ENCODE measurements at regions not wholly inside any gene's neighbourhood (a gene's known extent, or its start where the extent isn't known, plus 50 kb on each side); places are given as distances from the start of the nearest gene placed in this dataset.

GRCh38 chr1:198054510-198054909 is 102.3 kb upstream of the NEK7 start:
- peaks cover 3% of the 10 kb centered on the region for H3K36me3 Mint-ChIP-seq (ENCODE audit: low read depth)
- H3K27me3 Mint-ChIP-seq (ENCODE audit: low read depth): no peaks in the 10 kb centered on the region
- no peak for DNase-seq (ENCODE audit: low spot score)
- no peak for TF ChIP-seq CTCF (IDR thresholded peaks at IDR 0.05)
- H3K4me3 Mint-ChIP-seq (ENCODE audit: unreplicated experiment): no peak overlapping the region
- H3K9me3 Mint-ChIP-seq (ENCODE audit: low read depth): peaks cover 21% of the 10 kb centered on the region
- no peak overlapping the region for H3K27ac Mint-ChIP-seq (ENCODE audit: unreplicated experiment)
- no peaks in the 10 kb centered on the region for H3K4me1 Mint-ChIP-seq (ENCODE audit: low read depth)

GRCh38 chr1:198056255-198056654 is 100.5 kb upstream of the NEK7 start:
- H3K4me3 Mint-ChIP-seq (ENCODE audit: unreplicated experiment): no peak overlapping the region
- no peak overlapping the region for H3K27ac Mint-ChIP-seq (ENCODE audit: unreplicated experiment)
- no peaks in the 10 kb centered on the region for H3K36me3 Mint-ChIP-seq (ENCODE audit: low read depth)
- no peaks in the 10 kb centered on the region for H3K4me1 Mint-ChIP-seq (ENCODE audit: low read depth)
- no peaks in the 10 kb centered on the region for H3K27me3 Mint-ChIP-seq (ENCODE audit: low read depth)
- peak; percentile 66 for DNase-seq (ENCODE audit: low spot score)
- H3K9me3 Mint-ChIP-seq (ENCODE audit: low read depth): peaks cover 7% of the 10 kb centered on the region
- TF ChIP-seq CTCF (IDR thresholded peaks at IDR 0.05): no peak

- no peak overlapping the region for H3K27ac Mint-ChIP-seq (ENCODE audit: unreplicated experiment)
- no peak overlapping the region for H3K4me3 Mint-ChIP-seq (ENCODE audit: unreplicated experiment)
- no peak for DNase-seq (ENCODE audit: low spot score)
- no peaks in the 10 kb centered on the region for H3K27me3 Mint-ChIP-seq (ENCODE audit: low read depth)
- H3K9me3 Mint-ChIP-seq (ENCODE audit: low read depth): no peaks in the 10 kb centered on the region
- H3K36me3 Mint-ChIP-seq (ENCODE audit: low read depth): no peaks in the 10 kb centered on the region
- no peak for TF ChIP-seq CTCF (IDR thresholded peaks at IDR 0.05)
- no peaks in the 10 kb centered on the region for H3K4me1 Mint-ChIP-seq (ENCODE audit: low read depth)
Measured at GRCh38 chr1:198064181-198064580, 92.6 kb upstream of the NEK7 start.

- Mint-ChIP-seq H3K27ac (ENCODE audit: unreplicated experiment) (no peak overlapping the region), H3K4me1 (ENCODE audit: low read depth) (peaks cover 2% of the 10 kb centered on the region), H3K4me3 (ENCODE audit: unreplicated experiment) (no peak overlapping the region), H3K9me3 (ENCODE audit: low read depth) (no peaks in the 10 kb centered on the region), H3K36me3 (ENCODE audit: low read depth) (no peaks in the 10 kb centered on the region), H3K27me3 (ENCODE audit: low read depth) (no peaks in the 10 kb centered on the region)
- DNase-seq (ENCODE audit: low spot score): no peak
- no peak for TF ChIP-seq CTCF (IDR thresholded peaks at IDR 0.05)
Measured at GRCh38 chr1:198068285-198068684, 88.5 kb upstream of the NEK7 start.

- H3K27ac Mint-ChIP-seq (ENCODE audit: unreplicated experiment): no peak overlapping the region
- TF ChIP-seq CTCF (IDR thresholded peaks at IDR 0.05): peak; percentile 73
- no peak overlapping the region for H3K4me3 Mint-ChIP-seq (ENCODE audit: unreplicated experiment)
- no peaks in the 10 kb centered on the region for H3K9me3 Mint-ChIP-seq (ENCODE audit: low read depth)
- H3K36me3 Mint-ChIP-seq (ENCODE audit: low read depth): no peaks in the 10 kb centered on the region
- no peaks in the 10 kb centered on the region for H3K27me3 Mint-ChIP-seq (ENCODE audit: low read depth)
- DNase-seq (ENCODE audit: low spot score): no peak
- H3K4me1 Mint-ChIP-seq (ENCODE audit: low read depth): peaks cover 2% of the 10 kb centered on the region
Measured at GRCh38 chr1:198072177-198072576, 84.6 kb upstream of the NEK7 start.
